ENCODE measurements at regions not wholly inside any gene's neighbourhood (a gene's known extent, or its start where the extent isn't known, plus 50 kb on each side); places are given as distances from the start of the nearest gene placed in this dataset.
A peak's percentile ranks its signal among the peaks of the same experiment; 100 is the strongest.

GRCh38 chr2:147646818-147647468 is 197.9 kb upstream of the ACVR2A start:
- no peak for DNase-seq

GRCh38 chr2:147644491-147644890 is 200.3 kb upstream of the ACVR2A start:
- DNase-seq, result no peak

- DNase-seq, result no peak
Measured at GRCh38 chr2:147642765-147643164, 202.1 kb upstream of the ACVR2A start.

GRCh38 chr2:147641651-147642050 is 203.2 kb upstream of the ACVR2A start:
- peak; percentile 67 for DNase-seq

GRCh38 chr2:147639891-147640290 is 204.9 kb upstream of the ACVR2A start:
- no peak for DNase-seq

GRCh38 chr2:147639386-147639785 is 205.4 kb upstream of the ACVR2A start:
- no peak for DNase-seq

- peak; percentile 64 for DNase-seq
Measured at GRCh38 chr2:147636886-147637285, 207.9 kb upstream of the ACVR2A start.

GRCh38 chr2:147636238-147636882 is 208.5 kb upstream of the ACVR2A start:
- DNase-seq, result peak; percentile 93

- DNase-seq, result no peak
Measured at GRCh38 chr2:147634826-147635225, 210.0 kb upstream of the ACVR2A start.

- peak; percentile 86 for DNase-seq
Measured at GRCh38 chr2:147632198-147632597, 212.6 kb upstream of the ACVR2A start.

- no peak for DNase-seq
Measured at GRCh38 chr2:147631294-147631693, 213.5 kb upstream of the ACVR2A start.

GRCh38 chr2:147630585-147630984 is 214.2 kb upstream of the ACVR2A start:
- peak; percentile 86 for DNase-seq

GRCh38 chr2:147628971-147629421 is 215.8 kb upstream of the ACVR2A start:
- peak; percentile 97 for DNase-seq

- no peak for DNase-seq
Measured at GRCh38 chr2:147623328-147623727, 221.5 kb upstream of the ACVR2A start.

GRCh38 chr2:147621656-147622197 is 223.1 kb upstream of the ACVR2A start:
- DNase-seq, result no peak

GRCh38 chr2:147619808-147620207 is 225.0 kb upstream of the ACVR2A start:
- DNase-seq, result no peak

- DNase-seq, result no peak
Measured at GRCh38 chr2:147615726-147616125, 229.1 kb upstream of the ACVR2A start.

GRCh38 chr2:147614979-147615470 is 229.8 kb upstream of the ACVR2A start:
- DNase-seq, result no peak

GRCh38 chr2:147614471-147614870 is 230.4 kb upstream of the ACVR2A start:
- DNase-seq, result no peak

GRCh38 chr2:147610496-147611040 is 234.3 kb upstream of the ACVR2A start:
- DNase-seq, result no peak

GRCh38 chr2:147609301-147609700 is 235.5 kb upstream of the ACVR2A start:
- DNase-seq, result no peak

GRCh38 chr2:147607379-147607778 is 237.4 kb upstream of the ACVR2A start:
- no peak for DNase-seq

- DNase-seq, result no peak
Measured at GRCh38 chr2:147603876-147604275, 241.0 kb upstream of the ACVR2A start.

- no peak for DNase-seq
Measured at GRCh38 chr2:147603447-147603846, 241.4 kb upstream of the ACVR2A start.

Data from inflammatory macrophage treated with lipopolysaccharide for 4 hours (primary cell).